HFFc6 (cell line): ENCODE measurements at regions not wholly inside any gene's neighbourhood (a gene's known extent, or its start where the extent isn't known, plus 50 kb on each side); places are given as distances from the start of the nearest gene placed in this dataset.

Experiments
- DNase-seq: peaks from one replicate; pipeline ENCODE4 v3.0.0-alpha.2; 2018
- H3K27ac Mint-ChIP-seq: 2 replicates; pipeline ENCODE4 v1.8.0; 2020; ENCODE audit warnings: mild to moderate bottlenecking, mixed read lengths
- H3K27me3 Mint-ChIP-seq: 2 replicates; pipeline ENCODE4 v1.8.0; 2021; ENCODE audit warnings: mild to moderate bottlenecking, moderate library complexity, mixed read lengths; ENCODE audit not compliant: insufficient read depth
- H3K36me3 Mint-ChIP-seq: 2 replicates; pipeline ENCODE4 v1.8.0; 2021; ENCODE audit warnings: low read depth, mixed read lengths
- H3K4me1 Mint-ChIP-seq: 2 replicates; pipeline ENCODE4 v1.8.0; 2020; ENCODE audit warnings: low read depth, mixed read lengths
- H3K4me3 Mint-ChIP-seq: 2 replicates; pipeline ENCODE4 v1.8.0; 2020; ENCODE audit warnings: mild to moderate bottlenecking, moderate library complexity, mixed read lengths
- H3K9me3 Mint-ChIP-seq: 2 replicates; pipeline ENCODE4 v1.8.0; 2020; ENCODE audit warnings: mild to moderate bottlenecking, mixed read lengths
- CTCF ChIP-seq: fragments of 200-600 bp; sonication (generic); IDR thresholded peaks from 2 replicates; pipeline ENCODE4 v1.5.0; 2021; ENCODE audit warnings: antibody characterized with exemption, mild to moderate bottlenecking

GRCh38 chr3:75089841-75090240, 475.4 kb upstream of the CNTN3 start:
- Mint-ChIP-seq H3K9me3 (peaks cover 17% of the 10 kb centered on the region), H3K27ac (no peak overlapping the region), H3K4me3 (no peak overlapping the region), H3K27me3 (no peaks in the 10 kb centered on the region), H3K36me3 (no peaks in the 10 kb centered on the region), H3K4me1 (no peaks in the 10 kb centered on the region)
- TF ChIP-seq CTCF: no peak
- no peak for DNase-seq

- Mint-ChIP-seq H3K27me3 (no peaks in the 10 kb centered on the region), H3K4me1 (no peaks in the 10 kb centered on the region), H3K9me3 (peaks cover 23% of the 10 kb centered on the region), H3K4me3 (no peak overlapping the region), H3K36me3 (no peaks in the 10 kb centered on the region), H3K27ac (no peak overlapping the region)
- DNase-seq: no peak
- TF ChIP-seq CTCF: no peak
Measured at GRCh38 chr3:75101329-75102147, 487.1 kb upstream of the CNTN3 start.

- peaks cover 12% of the 10 kb centered on the region for H3K9me3 Mint-ChIP-seq
- no peak for TF ChIP-seq CTCF
- no peak overlapping the region for H3K27ac Mint-ChIP-seq
- H3K4me3 Mint-ChIP-seq: no peak overlapping the region
- no peaks in the 10 kb centered on the region for H3K36me3 Mint-ChIP-seq
- no peaks in the 10 kb centered on the region for H3K27me3 Mint-ChIP-seq
- H3K4me1 Mint-ChIP-seq: no peaks in the 10 kb centered on the region
- no peak for DNase-seq
Measured at GRCh38 chr3:75110741-75111140, 496.3 kb upstream of the CNTN3 start.

- no peaks in the 10 kb centered on the region for H3K4me1 Mint-ChIP-seq
- H3K27me3 Mint-ChIP-seq: no peaks in the 10 kb centered on the region
- no peak for DNase-seq
- peaks cover 15% of the 10 kb centered on the region; the same call in 1 of the 2 replicates for H3K9me3 Mint-ChIP-seq
- H3K27ac Mint-ChIP-seq: no peak overlapping the region
- no peak overlapping the region for H3K4me3 Mint-ChIP-seq
- H3K36me3 Mint-ChIP-seq: no peaks in the 10 kb centered on the region
- TF ChIP-seq CTCF: no peak
Measured at GRCh38 chr3:75115695-75116094, 501.2 kb upstream of the CNTN3 start.

GRCh38 chr3:75118779-75119178, 504.3 kb upstream of the CNTN3 start:
- no peak overlapping the region for H3K4me3 Mint-ChIP-seq
- DNase-seq: no peak
- no peaks in the 10 kb centered on the region for H3K27me3 Mint-ChIP-seq
- no peaks in the 10 kb centered on the region for H3K4me1 Mint-ChIP-seq
- H3K9me3 Mint-ChIP-seq: peaks cover 10% of the 10 kb centered on the region; the same call in 1 of the 2 replicates
- TF ChIP-seq CTCF: no peak
- no peaks in the 10 kb centered on the region for H3K36me3 Mint-ChIP-seq
- no peak overlapping the region for H3K27ac Mint-ChIP-seq
